ENCODE measurements at regions not wholly inside any gene's neighbourhood (a gene's known extent, or its start where the extent isn't known, plus 50 kb on each side); places are given as distances from the start of the nearest gene placed in this dataset.

DNA sequence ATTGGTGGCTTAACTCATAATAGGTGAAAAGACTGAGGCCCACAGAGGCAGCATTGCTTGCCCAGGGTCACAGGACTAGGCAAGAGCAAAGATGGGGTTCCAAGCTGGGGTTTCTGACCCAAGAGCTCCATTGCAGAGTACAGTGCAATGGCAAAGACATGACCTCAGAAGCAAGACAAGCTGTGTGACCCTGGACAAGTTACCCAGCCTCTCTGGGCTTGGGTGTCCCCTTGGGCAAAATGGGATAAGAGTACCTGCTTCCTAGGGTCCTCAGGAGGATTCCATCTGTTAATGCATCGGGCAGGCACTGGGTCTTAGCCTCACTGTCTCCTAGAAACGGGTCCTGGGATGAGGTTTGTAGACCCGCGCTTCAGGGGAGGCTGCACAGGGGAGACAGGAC, 111.6 kb upstream of the NCOR2 start:
- H3K4me3 ChIP-seq (ENCODE audit: low read depth, low read length), result no peak overlapping the region
- TF ChIP-seq, protein P1, sequence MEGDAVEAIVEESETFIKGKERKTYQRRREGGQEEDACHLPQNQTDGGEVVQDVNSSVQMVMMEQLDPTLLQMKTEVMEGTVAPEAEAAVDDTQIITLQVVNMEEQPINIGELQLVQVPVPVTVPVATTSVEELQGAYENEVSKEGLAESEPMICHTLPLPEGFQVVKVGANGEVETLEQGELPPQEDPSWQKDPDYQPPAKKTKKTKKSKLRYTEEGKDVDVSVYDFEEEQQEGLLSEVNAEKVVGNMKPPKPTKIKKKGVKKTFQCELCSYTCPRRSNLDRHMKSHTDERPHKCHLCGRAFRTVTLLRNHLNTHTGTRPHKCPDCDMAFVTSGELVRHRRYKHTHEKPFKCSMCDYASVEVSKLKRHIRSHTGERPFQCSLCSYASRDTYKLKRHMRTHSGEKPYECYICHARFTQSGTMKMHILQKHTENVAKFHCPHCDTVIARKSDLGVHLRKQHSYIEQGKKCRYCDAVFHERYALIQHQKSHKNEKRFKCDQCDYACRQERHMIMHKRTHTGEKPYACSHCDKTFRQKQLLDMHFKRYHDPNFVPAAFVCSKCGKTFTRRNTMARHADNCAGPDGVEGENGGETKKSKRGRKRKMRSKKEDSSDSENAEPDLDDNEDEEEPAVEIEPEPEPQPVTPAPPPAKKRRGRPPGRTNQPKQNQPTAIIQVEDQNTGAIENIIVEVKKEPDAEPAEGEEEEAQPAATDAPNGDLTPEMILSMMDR (IDR thresholded peaks at IDR 0.05; ENCODE audit: insufficient read depth, low read length), result no peak
- no peak for DNase-seq (ENCODE audit: low read depth)

DNA sequence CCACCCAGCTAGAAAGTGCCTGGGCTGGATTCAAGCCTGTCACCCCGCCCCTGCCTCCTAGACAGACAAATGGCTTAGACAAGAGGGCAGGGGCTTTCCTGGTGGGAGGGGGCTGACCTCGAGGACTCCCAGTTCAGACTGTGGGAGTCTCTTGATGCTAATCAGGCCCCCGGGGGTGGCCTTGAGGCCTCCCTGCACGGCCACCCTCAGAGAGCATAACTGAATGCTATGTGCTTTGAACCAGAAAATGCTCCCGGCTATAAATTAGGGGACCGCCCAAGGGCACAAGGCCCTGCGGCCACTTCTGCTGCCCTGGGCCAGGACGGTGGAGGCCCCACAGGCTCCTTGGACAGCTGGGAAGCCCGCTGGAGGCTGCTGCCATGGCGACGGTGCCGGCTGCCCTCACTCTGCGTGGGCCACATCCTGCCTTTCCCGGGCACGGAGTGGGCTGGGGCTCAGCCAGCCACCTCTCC, 111.0 kb upstream of the NCOR2 start:
- no peak for DNase-seq (ENCODE audit: low read depth)
- no peak overlapping the region for H3K4me3 ChIP-seq (ENCODE audit: low read depth, low read length)
- TF ChIP-seq, protein P1 (IDR thresholded peaks at IDR 0.05; ENCODE audit: insufficient read depth, low read length), result no peak

DNA sequence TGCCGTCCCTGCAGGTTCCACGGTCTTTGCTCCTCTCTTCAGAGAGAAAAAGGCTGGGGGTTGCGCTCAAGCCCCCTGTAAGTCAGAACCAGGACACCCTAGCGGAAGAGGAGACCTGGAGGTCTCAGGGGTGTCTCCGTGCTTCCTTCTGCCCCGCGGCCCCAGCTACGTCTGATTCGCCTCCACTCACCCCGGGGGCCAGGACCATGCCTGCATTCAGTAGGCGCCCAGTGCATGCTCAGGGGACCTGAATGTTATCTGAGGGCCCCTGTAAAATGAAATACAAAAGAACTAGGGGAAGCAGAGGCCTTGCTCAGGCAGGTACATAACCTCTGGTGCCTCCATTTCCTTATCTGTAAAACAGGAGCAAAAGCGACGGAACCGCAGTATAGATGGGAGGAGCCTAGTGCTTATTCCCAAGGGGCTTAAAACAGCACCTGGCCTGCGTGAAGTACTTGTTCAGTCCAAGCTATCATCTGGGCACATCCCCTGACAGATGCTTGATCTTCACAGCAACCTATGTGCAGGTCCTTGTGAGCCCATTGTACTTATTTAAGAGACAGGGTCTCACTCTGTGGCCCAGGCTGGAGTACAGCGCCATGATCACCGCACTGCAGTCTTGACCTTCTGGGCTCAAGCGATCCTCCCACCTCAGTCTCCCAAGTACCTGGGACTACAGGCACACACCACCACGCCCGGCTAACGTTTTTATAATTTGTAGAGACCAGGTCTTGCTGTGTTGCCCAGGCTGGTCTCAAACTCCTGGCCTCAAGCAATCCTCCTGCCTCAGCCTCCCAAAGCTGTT, 110.3 kb upstream of the NCOR2 start:
- no peak for DNase-seq (ENCODE audit: low read depth)
- TF ChIP-seq, protein P1 (IDR thresholded peaks at IDR 0.05; ENCODE audit: insufficient read depth, low read length), result no peak

DNA sequence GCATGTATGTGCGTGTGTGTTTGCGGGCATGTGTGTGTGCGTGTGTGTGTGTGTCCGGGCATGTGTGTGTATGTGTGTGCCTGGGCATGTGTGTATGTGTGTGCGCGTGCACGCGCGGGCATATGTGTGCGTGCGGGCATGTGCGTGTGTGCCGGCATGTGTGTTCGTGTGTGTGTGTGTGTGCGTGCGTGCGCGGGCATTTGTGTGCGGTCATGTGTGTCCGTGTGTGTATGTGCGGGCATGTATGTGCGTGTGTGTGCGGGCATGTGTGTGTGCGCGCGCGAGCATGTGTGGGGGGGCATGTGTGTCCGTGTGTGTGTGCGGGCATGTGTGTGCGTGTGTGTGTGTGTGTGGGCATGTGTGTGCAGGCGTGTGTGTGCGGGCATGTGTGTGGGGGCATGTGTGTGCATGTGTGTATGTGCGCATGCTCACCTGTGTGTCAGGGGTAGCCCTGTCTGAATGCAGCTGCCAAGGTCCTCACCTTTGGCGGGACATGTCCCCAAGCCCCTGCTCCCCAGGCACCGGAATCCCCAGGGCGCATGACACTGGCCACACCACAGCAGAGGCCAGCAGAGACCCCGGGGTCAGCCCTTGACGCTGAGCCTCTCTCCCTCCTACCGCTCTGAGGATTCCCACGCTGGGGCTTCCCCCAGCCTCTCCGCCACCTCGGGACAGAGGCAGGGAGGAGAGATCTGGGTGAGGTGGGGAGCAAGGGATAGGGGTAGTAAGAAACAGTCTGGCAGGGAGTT, 109.5 kb upstream of the NCOR2 start:
- H3K4me3 ChIP-seq (ENCODE audit: low read depth, low read length), result no peak overlapping the region

More for the DNA sequence above, 110.3 kb upstream of the NCOR2 start:
- no peak overlapping the region for H3K4me3 ChIP-seq (ENCODE audit: low read depth, low read length)

DNA sequence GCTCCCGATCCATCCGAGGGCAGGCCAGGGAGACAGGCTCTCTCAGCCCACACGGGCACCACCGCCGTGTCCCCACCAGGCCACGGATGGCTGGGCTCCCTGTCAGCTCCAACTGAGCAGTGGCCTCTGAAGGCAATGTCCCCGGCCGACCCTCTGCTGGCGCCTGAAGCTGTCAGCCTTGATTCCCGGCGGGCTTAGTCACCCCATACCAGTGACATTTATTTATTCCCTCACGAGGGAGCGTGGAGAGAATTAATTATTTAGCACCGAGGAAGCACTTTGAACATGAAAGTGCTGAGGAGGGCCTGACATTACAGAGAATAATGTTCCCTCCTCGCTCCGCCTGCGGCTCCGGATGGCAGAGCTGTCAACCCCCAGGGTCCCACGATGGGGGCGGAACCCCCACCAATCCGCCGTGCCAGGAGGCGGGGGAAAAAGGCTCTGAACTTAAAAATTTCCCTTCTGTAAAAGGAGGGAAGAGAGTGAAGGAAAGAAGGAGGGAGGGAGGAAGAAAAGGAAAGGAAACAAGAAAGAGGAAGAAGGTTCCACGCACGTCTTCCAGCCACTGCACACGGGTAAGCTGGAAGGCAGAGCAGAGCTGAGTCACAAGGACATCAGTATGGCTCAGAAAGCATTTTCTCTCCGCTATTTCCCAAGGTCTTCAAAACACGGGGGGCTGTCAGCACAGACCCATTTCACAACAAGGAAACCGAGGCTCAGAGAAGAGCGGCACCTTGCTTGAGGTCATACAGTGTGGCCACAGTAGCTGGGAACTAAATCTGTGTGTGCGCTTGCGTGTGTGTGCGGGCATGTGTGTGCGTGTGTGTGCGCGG, 108.7 kb upstream of the NCOR2 start:
- peak; percentile 56 for DNase-seq (ENCODE audit: low read depth)
- TF ChIP-seq, protein P1 (IDR thresholded peaks at IDR 0.05; ENCODE audit: insufficient read depth, low read length), result no peak
- H3K4me3 ChIP-seq (ENCODE audit: low read depth, low read length), result no peak overlapping the region

More for the DNA sequence above, 109.5 kb upstream of the NCOR2 start:
- TF ChIP-seq, protein P1 (IDR thresholded peaks at IDR 0.05; ENCODE audit: insufficient read depth, low read length), result no peak
- DNase-seq (ENCODE audit: low read depth), result no peak

DNA sequence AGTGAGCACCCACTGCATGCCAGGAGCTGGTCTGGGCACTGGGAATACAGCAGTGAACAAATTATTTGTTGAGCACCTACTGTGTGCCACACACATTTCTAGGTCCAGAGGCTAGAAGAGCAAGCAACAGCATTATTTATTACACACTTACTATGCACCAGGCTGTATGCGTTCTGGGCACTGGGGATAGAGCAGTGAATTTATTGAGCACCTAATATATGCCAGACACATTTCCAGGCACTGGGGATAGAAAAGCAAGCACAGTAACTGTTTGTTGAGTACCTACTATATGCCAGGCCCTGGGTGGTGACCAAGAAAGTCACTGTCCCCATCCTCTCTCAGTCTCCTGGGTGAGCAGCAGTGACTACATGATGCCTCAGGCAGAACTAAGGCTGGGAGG, 107.5 kb upstream of the NCOR2 start:
- TF ChIP-seq, protein P1 (IDR thresholded peaks at IDR 0.05; ENCODE audit: insufficient read depth, low read length), result no peak
- H3K4me3 ChIP-seq (ENCODE audit: low read depth, low read length), result no peak overlapping the region
- no peak for DNase-seq (ENCODE audit: low read depth)

Measured in fibroblast of the aortic adventitia (primary cell).